Stomach (tissue), 4 donors: ENCODE measurements at regions not wholly inside any gene's neighbourhood (a gene's known extent, or its start where the extent isn't known, plus 50 kb on each side); places are given as distances from the start of the nearest gene placed in this dataset.

Source experiments
- POLR2A ChIP-seq, 4 donors: fragments of 450-650 bp; IDR thresholded peaks; one replicate each; pipeline ENCODE4 v1.6.1; 2016; ENCODE audit warnings: antibody characterized with exemption in 4 of 4, control low read depth in 2 of 4, mild to moderate bottlenecking in 1 of 4, moderate library complexity in 1 of 4
- POLR2AphosphoS5 ChIP-seq, 3 donors: sonication (generic); formaldehyde crosslinking; IDR thresholded peaks; one replicate each; pipeline ENCODE4 v1.6.1; 2016; ENCODE audit warnings: antibody characterized with exemption in 3 of 3
- TF ChIP-seq, protein P1 (sequence below), 7 experiments: fragments of 450-650 bp in 4 of 7; fragments of 200-600 bp in 3 of 7; sonication (generic) in 3 of 7; IDR thresholded peaks; one replicate each; pipeline ENCODE4 v1.5.1; 2016 to 2019; ENCODE audit warnings: antibody characterized with exemption in 7 of 7, control low read depth in 2 of 7, mild to moderate bottlenecking in 1 of 7

DNA sequence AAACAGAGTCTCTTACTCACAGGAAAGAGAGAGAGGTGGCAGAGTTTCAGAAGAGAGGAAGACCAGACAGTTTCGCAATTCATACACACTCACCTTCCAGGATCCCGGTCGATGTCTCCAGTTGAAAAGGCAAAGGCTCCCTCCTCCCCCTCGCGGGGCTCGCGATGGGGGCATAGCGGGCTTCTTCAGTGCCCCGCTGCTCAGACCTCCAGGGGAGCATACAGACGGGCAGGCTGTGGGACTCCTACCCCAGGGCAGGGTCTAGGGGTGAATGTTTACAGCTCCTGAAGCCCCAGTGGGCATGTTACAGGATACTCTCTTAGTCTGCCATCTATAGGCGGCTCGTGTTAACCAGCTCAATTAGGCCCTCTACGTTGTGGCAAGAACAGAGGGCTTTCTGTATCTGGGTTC is 139.2 kb downstream of the SLITRK5 start:
- TF ChIP-seq, protein P1, sequence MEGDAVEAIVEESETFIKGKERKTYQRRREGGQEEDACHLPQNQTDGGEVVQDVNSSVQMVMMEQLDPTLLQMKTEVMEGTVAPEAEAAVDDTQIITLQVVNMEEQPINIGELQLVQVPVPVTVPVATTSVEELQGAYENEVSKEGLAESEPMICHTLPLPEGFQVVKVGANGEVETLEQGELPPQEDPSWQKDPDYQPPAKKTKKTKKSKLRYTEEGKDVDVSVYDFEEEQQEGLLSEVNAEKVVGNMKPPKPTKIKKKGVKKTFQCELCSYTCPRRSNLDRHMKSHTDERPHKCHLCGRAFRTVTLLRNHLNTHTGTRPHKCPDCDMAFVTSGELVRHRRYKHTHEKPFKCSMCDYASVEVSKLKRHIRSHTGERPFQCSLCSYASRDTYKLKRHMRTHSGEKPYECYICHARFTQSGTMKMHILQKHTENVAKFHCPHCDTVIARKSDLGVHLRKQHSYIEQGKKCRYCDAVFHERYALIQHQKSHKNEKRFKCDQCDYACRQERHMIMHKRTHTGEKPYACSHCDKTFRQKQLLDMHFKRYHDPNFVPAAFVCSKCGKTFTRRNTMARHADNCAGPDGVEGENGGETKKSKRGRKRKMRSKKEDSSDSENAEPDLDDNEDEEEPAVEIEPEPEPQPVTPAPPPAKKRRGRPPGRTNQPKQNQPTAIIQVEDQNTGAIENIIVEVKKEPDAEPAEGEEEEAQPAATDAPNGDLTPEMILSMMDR (IDR thresholded peaks at IDR 0.05), result no peak
- no peak for TF ChIP-seq POLR2AphosphoS5 (IDR thresholded peaks at IDR 0.05)
- no peak for TF ChIP-seq POLR2A (IDR thresholded peaks at IDR 0.05)
